Right kidney (tissue), 1 donor: ENCODE measurements at regions not wholly inside any gene's neighbourhood (a gene's known extent, or its start where the extent isn't known, plus 50 kb on each side); places are given as distances from the start of the nearest gene placed in this dataset.

Experiments used
- DNase-seq: peaks from one replicate; pipeline ENCODE4 v3.0.0-alpha.2; 2016

- DNase-seq, result no peak
These were observed 282.6 kb downstream of the ELAVL2 start for GRCh38 chr9:23543419-23543818.

- DNase-seq, result no peak
These were observed 280.3 kb downstream of the ELAVL2 start for GRCh38 chr9:23545728-23546127.

- no peak for DNase-seq
These were observed 274.7 kb downstream of the ELAVL2 start for GRCh38 chr9:23551311-23551721.

GRCh38 chr9:23551929-23552707 lies 273.9 kb downstream of the ELAVL2 start:
- DNase-seq, result no peak

GRCh38 chr9:23552876-23553601 lies 273.0 kb downstream of the ELAVL2 start:
- no peak for DNase-seq

GRCh38 chr9:23554686-23555085 lies 271.4 kb downstream of the ELAVL2 start:
- no peak for DNase-seq

- DNase-seq, result no peak
These were observed 270.2 kb downstream of the ELAVL2 start for GRCh38 chr9:23555851-23556250.

GRCh38 chr9:23556459-23556858 lies 269.6 kb downstream of the ELAVL2 start:
- DNase-seq, result no peak

GRCh38 chr9:23557689-23558088 lies 268.4 kb downstream of the ELAVL2 start:
- no peak for DNase-seq

GRCh38 chr9:23559522-23559921 lies 266.5 kb downstream of the ELAVL2 start:
- DNase-seq, result no peak

DNA sequence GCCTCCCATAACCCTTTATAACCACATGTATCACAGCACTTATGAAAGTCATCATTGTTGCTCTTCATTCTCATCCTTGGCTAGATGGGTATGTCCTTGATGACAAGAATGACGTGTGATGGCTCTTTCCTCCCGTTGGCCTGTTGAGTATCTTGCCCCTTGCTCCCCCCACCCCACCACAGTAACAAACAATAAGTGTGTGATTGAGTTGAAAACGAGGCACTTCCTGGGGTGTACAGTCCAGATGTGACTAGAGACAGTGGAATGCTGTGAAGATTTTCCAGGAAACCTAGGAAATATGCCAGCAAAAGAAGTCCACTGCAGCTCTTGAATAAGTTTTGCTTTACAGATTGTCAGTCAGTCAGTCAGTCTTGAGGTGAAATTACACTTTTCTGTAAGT lies 262.5 kb downstream of the ELAVL2 start:
- no peak for DNase-seq

- no peak for DNase-seq
These were observed 258.4 kb downstream of the ELAVL2 start for GRCh38 chr9:23567516-23568165.

DNA sequence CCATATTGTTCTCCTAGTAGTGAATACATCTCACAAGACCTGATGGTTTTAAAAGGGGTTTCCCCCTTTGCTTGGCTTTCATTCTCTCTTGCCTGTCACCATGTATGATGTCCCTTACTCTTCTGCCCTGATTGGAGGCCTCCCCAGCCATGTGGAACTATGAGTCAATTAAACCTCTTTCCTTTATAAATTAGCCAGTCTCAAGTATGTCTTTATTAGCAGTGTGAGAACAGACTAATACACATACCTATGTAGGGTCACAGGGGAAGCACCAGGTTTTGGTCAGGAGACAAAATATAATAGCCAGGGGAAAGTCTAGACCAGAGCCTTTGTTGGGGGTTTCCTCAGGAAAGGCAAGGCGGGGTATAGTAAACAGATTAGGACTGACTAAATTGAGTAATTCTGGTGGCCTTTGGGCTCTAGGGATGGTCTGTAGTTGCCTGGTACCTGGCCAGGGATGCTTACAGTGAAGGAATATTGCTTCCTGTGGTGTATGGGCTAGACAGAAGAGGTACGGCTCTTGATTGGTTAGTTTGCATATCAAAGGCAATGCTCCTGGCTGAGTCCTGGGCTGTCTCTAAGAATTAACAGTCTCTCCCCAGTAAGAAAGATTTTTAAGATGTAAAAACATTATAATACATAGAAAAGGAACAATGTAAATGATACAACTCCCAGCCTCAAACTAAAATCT lies 254.5 kb downstream of the ELAVL2 start:
- no peak for DNase-seq

DNA sequence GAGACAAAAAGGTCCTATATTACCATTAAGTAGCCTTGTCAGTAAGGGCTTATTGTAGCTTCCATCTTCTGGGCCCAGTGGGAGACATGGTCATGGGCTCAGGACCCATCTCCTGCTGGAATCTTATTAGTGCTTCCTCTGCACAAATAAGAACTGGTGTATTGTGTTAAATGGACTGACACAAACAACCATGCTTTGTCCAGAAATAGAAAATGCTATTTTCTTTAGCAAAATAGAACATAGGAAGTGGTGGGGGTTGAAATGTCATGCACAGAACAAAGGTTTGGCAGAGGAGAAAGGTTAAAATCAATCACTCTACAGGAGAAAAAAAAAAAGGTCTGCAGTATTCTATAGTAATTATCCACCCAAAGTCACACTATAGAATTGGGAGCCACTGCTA lies 252.2 kb downstream of the ELAVL2 start:
- no peak for DNase-seq

DNA sequence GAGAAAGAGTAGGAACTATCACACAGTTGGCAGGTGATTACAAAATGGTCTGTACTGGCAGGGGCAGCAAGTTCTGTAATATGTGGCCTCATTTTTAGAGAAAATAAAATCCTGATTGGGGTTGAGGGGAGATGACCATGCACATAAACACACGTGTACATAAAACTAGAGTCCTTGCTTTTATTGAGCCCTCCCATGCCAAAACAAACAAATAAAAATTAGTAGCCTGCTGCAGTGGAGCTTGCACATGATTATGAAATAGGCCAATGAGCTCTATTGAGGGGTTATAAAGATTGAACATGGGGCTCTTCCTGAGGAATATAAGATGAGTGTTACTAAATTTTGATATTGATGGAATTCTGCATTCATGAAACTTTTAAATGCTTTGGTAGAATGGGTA lies 248.4 kb downstream of the ELAVL2 start:
- no peak for DNase-seq

- no peak for DNase-seq
These were observed 244.1 kb downstream of the ELAVL2 start for GRCh38 chr9:23581931-23582330.

DNA sequence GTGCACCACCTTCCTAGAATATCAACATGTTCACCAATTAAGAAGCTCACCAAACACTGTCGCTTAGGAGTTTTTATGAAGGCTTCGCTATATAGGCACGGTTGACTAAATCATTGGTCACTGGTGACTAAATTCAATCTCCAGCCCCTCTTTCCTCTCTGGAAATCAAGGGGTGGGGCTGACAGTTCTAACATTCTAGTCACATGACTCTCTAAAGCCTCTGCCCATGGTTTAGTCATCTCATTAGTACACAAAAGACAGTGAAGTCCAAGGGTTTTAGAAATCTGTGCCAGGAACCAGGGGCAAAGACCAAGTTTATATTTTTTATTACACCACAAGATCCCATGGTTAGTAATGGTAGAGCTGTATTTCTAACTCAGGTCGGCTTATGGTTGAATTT lies 243.2 kb downstream of the ELAVL2 start:
- DNase-seq, result no peak

- DNase-seq, result no peak
These were observed 239.1 kb downstream of the ELAVL2 start for GRCh38 chr9:23586906-23587305.

GRCh38 chr9:23587433-23587832 lies 238.6 kb downstream of the ELAVL2 start:
- no peak for DNase-seq

GRCh38 chr9:23587903-23588302 lies 238.1 kb downstream of the ELAVL2 start:
- no peak for DNase-seq

- no peak for DNase-seq
These were observed 235.6 kb downstream of the ELAVL2 start for GRCh38 chr9:23590276-23591000.

DNA sequence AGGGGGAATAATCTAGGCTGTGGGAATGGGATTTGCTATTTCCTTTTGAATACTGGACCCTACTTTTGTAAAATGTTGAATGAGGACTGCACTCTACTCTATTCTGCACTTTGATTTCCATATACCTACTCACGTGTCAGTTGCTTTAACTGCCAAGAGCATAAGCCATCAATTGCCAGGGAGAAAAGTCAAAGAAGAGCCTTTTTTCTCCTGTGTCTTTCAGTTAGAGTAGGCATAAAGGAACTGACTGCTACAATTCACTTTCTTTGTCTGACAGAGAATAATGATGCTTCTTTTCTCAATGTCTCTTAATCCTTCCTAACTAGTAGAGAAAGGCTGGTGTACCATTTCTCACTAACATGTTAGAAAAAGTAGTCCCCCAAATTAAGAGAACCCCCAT lies 231.6 kb downstream of the ELAVL2 start:
- DNase-seq, result no peak
